HL-60/S4 treated with phorbol 12-myristate 13-acetate at 8.2 ng/mL for 4 days and 3 days (cell line): ENCODE measurements at regions not wholly inside any gene's neighbourhood (a gene's known extent, or its start where the extent isn't known, plus 50 kb on each side); places are given as distances from the start of the nearest gene placed in this dataset.

Experiments used
- in situ Hi-C: fragments of 300-500 bp; cut with MboI; formaldehyde crosslinking; loops from 2 replicates; pipeline ENCODE4 v1.15.0; 2022; ENCODE audit warnings: low sequenced_read_pairs

DNA sequence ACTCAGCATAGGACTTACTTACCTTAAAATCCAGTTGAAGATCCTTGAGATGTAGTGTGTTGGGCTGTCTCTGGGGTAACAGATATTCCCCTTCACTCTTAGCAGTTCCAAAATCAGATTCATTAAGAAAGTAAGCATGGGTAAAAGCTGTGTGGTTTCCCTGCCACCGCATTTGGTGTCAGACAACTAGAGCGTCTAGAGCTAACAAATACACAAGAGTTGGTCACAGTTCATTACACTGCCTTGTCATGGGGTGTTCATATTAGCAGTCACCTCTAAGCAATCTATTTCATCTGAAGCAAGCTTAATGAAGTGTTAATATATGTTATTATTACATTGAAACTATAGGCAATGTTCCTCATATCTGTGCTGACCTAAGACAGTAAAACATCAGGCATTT, 342.8 kb downstream of the PPARGC1A start:
- in situ Hi-C loops = no loop called here

DNA sequence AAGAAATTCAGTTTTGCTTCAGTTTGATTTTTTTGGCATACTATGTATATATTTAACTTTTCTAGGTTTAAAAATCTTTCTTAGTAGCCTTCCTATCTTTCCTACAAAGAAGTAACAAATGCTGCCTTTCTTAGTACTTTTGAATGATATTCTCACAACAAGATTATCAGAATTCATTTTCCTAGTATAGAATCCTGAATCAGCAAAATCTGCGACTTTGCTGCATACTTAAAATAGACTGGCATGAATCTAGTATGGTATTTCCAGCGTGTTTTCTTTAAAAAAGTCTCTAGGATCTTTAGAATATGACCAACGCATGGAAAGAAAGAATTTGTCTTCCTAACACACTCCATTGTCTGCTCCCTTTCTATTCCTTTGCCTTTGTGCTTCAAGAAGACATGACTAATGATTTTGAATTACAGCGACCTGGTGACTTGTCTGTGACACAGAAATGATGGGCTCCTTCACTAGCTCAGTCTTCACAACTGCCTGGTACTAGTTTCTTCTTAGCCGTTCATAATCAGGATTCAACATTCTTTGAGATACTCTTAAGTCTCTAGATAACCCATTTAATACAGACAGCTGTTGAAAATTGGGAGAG, 349.8 kb downstream of the PPARGC1A start:
- in situ Hi-C loops = no loop called here

DNA sequence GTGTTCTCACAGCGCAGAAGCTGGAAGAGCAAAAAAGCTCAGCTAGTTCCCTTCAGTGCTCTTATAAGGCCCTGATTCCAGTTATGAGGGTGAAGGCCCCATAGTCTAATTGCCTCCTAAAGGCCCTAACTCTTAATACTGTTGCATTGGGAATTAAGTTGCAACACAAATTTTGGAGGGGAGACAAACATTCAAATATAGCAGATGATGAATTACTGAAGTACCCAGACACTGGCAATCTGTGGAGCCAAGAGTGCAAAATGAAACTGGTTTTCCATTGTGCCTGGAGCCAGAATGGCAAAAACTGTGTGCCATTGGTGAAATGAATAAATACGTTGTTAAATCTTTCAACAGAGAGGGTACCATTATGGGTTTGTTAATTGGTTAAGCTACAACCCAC, 356.0 kb downstream of the PPARGC1A start:
- in situ Hi-C loops = no loop called here

DNA sequence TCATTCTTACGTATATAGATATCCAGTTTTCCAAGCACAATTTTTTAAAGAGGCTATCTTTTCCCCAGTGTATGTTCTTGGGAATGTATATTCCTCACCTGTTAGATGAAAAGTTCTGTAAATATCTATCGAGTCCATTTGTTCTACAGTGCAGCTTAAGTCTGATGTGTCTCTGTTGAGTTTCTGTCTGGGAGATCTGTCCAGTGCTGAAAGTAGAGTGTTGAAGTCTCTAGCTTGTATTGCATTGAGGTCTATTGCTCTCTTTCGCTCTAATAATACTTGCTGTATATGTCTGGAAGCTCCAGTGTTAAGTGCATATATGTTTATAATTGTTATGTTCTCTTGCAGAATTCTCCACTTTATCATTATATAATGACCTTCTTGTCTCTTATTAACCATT, 373.1 kb downstream of the PPARGC1A start:
- in situ Hi-C loops = no loop called here

DNA sequence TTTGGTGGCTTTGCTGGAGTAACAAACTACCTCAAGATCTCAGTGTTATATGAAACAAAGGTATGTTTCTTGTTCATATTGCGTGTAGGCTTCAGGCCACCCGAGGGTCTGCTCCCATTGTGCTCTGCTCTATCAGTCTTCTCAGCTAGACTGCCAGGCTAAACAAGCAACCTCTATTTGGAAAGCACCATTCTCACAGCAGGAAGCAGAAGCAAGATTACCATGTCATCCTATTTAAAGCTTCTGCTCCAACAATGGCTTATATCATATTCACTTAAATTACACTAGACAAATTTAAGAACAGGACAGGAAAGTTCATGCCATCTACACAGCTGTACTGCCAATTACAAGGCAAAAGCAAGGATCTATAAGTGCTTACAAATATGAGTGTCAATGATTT, 385.8 kb downstream of the PPARGC1A start:
- in situ Hi-C loops = no loop called here

DNA sequence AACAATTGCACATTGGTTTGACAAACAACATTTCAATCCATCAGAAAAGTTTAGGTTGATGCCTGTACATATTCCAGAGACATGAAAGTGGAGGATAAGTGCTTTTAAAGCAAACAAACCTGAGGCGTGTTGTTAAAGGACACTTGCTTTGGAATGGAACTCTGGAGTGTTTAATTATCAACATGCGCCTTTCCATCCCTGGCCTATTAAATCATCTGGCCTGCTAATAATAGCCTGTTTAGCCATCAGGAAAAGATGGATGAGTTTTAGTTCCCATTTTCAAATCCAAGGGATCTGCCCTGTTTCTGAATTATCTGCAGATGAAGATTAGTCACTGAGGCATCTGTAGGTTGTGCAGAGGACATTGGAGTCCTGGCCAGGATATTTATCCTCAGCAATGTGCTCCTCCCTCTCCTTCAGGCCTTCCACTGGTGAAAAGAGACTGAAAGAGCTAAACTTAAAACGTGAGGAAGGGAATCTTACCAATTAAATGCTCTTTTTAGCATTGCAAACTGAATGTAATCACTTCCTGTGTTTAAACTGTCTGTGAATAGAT, 388.9 kb downstream of the PPARGC1A start:
- in situ Hi-C loops = no loop called here

DNA sequence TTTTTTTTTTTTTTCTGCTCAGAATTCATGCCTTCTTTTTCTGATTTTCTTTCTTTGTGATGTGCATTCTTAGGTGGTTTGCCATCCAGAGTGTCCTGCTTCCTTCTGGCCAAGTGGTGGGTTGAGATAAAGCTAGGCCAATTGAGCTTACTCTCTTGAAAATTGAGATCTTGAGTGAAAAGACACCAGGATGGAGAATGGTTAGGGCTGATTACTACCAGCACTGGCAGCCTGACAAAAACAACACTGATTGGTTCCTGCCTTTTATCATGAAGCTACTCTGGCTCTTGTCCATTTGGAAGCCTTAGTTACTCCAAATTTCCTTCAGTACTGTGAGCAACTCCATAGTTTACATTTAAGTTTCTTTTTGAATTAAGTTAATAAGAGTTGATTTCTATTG, 404.0 kb downstream of the PPARGC1A start:
- in situ Hi-C loops = no loop called here

DNA sequence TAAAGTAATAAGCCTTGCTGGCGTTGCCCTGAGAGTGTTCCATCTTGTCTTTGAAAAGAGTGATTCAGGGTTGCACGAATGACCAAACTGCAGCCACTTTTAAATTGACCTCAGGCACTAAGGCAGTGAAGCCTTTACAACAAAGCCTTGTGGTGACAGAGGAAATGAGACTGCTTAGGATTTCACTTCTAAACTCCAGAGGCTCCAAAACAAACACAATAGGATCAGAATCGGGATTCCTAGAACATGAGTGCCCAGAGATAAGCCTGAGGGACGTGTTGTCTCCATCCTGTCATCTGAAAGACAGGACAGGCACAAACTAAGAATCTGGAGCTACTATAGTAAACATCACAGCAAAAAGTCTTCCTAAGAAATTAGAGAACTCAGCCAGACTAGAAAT, 405.2 kb downstream of the PPARGC1A start:
- in situ Hi-C loops = no loop called here

DNA sequence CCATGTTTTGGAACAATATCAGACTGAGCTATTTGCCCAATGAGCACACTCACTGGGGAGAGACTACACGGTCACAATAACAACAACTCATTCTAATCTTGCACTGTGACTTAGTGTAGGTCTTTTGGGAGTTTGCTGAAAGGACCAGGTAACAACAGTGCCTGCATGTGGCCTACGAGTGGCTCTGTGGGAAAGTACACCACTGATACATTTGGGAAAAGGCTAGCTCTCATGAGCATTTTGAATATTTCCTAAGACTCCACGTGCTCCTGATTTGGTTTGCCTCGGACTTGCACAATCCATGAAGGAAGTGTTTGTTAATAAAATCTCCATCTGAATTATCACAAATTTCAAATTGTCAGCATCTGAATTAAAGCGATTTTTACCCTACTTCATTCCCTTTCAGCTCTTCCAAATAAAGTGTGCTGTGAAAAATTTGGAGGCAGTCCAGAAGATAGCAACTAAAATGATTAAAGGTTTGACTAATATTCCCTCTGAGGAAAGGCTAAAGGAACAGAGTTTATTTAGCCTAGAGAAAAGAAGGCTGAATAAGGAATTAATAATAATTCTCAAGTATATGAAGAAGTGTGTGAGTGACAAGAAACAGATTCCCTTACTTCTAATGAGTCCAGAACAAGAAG, 406.4 kb downstream of the PPARGC1A start:
- in situ Hi-C loops = no loop called here

DNA sequence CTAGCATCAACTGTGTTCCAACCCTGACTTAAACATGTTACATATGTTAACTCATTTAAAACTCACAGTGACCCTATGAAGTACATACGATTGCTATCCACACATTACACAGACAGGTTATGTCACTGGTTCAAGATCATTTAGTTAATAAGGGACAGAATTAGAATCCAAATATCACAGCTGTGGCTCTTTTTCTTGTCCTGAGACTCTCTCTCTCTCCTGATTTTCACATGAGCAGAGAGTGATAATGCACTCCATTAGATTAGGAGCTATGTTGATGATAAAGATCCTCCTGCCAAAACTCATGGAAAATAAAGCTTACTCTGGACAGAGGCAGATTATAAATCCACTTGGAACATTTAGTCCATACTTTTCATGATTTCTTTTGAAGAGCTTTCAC, 408.3 kb downstream of the PPARGC1A start:
- in situ Hi-C loops = no loop called here

DNA sequence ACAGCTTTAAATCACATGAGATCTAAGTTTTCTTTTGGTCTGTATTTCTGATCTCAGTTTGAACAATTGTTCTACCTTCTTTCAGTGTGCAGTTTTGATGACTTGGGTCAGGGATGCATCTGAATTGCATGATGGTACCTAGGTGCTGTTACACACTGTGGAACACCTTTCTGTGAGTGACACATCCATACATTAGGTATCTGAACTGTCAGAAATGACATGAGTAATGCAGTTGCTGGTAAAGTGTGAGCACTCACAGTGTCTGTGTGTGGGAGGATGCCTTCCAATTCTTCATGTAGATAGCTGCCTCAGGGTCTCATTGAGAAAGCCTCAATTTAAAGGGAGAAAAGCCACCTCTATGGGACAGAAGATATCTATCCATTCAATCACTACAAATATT, 411.9 kb downstream of the PPARGC1A start:
- in situ Hi-C loops = no loop called here

DNA sequence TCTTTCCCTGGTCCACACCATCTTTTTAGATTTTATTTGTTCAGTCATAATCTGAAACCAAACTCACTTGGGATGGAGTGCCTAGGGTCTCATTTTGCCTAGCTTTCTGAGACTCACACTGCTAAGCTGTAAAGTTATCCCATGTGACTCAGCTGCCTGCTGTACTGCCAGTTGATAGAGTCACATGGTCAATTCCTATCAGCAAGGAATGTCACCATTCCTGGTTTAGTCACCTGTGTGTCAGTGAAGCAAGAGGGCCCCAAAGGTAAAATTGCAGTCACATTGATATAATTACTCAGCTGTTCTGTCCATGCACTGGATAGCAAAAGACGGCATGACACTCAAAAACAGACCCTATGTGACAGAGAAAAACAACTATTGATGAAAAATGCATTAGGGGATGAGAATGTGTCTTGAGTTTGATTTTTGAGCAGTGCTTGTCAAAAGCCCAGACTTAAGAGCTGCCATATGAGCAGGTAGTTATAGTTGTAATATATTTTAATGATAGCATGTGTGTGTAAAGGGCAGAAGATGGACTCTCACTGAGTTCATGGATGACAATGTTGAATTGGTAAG, 413.2 kb downstream of the PPARGC1A start:
- in situ Hi-C loops = no loop called here

DNA sequence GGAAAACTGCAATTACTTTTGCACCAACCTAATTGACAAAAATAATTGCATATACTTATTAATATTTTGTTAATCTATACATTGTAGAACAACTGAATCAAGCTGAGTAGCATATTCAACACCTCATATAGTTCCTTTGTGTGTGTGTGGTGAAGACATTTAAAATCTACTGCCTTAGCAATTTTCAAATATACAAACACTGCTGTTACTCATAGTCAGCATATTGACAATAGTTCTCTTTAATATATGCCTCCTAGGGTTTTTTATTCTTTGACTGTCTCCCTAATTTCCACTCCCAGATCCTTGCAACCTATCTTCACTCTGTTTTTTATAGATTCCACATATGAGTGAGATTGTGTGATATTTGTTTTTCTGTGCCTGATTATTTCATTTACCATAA, 426.8 kb downstream of the PPARGC1A start:
- in situ Hi-C loops = no loop called here

DNA sequence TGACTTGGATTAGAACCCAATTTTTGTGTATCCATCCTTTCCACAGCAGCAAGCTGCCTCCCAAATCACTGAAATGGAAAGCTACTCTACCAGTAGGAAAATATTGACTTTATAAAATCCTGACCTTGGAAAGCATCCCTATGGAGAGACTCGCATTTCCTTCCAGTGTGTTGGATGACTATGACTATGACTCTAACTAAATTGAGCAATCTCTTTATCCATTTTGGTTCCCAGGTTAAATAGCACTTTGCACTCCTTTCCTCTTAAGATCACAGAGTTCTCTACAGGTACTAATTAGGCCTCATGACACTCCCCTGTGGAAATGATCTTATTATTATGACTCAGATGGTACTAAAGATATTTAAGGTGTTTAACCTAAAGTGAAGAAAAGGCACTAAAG, 431.8 kb downstream of the PPARGC1A start:
- in situ Hi-C loops = no loop called here

DNA sequence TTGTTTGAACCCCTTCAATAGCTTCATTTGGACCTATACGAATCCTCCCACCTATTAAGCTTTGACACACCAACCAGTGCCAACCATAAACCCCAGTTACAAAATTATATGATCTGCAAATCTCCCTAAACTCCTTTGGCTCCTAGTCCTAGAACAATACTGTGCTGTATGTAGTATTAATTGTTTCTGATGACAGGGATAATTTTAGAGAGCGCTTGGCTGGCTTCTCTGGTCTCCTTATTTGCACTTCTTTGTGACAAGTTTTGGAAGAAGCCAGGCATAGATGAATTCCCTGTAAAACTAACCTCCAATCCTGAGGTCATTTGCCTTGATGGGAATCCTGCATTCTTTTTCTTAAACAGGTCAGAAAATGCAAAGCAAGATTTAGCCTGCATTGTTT, 433.0 kb downstream of the PPARGC1A start:
- in situ Hi-C loops = no loop called here

DNA sequence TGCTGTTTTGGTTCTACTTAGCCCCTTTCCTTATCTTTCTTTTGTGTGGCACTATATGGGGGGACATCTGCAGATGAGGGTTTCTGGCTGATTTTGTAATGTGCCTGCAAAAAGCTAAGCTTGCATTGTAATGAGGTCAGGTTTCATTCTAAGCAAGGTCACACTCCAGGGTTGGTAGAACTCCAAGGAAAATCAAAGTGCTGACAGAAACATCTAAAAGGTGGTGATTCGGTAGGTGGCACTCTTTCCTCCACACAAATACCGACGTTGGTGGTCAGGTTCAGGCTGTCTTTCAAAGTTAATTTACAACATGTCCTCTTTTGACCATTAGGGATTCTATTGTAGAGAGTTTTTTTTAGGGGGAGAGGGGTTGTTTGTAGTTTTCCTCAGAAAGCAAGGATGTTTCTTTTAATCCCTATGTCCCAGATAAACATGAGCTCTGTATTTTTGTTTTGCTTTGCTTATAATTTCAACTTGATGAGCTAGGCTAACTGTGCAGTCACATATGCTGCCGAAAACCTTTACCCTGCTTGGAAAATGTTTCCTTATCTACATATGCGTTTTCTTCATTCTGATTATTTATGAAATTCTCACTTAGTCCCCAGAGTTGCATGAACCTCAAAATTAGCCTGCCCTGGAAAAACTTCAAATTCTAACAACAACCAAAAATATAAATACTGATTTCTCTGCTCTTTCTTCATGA, 434.2 kb downstream of the PPARGC1A start:
- in situ Hi-C loops = no loop called here

DNA sequence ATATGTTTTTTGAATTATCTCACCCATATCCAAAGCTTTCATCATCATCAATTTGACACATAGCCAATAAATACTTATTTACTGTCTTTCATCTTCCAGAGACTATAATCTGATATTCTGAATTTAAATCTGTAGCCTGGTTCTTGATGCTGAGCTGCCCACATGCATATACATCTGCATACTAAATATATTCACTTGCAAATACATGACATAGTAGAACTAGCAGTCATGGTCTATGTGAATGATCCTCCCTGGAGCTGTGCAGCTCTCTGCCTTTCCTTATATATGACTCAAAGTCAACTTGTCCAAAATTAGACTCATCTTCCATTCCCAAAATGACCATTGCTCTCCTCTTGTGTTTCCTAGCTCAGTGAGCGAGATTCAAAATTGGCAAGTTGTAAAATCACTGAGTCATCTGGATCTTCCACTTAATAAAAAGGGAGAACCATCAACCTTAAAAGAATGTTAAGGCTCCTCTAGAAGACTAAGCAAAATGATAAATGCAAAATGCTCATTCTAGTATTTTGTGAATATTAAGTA, 448.2 kb downstream of the PPARGC1A start:
- in situ Hi-C loops = no loop called here

DNA sequence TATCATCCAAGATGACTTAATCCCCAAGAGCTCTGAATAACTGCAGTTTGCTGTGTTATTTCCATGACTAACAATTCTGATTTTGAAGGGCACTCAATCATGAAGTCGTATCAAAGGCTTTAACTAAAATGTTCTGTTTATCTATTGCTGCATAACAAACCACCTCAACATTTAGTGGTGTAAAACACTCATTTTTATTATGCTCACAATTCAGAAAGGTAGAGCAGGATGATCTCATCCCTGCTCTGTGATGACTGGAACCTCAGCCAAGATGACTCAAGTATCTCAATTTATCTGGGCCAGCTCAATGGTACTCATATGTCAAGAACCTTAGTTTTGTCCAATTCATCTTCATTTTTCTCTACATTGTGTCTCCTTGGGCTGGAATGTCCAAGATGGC, 451.1 kb downstream of the PPARGC1A start:
- in situ Hi-C loops = no loop called here

DNA sequence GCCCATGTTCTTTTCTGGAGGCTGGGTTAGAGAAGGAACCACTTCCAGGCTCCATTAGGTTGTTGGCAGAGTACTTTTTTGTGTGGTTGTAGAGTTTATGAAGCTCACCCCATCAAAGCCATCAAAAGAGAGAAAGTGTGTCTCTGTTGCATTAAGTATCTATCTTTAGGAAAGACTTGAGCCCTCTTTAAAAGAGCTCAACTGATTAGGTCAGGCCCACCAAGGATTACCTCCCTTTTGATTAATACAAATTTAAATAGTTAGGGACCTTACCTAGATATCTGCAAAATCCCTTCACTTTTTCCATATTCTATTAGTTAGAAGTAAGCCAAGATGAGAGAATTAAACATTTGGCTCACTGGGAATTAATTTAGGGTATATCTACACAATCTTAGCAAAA, 460.4 kb downstream of the PPARGC1A start:
- in situ Hi-C loops = no loop called here

DNA sequence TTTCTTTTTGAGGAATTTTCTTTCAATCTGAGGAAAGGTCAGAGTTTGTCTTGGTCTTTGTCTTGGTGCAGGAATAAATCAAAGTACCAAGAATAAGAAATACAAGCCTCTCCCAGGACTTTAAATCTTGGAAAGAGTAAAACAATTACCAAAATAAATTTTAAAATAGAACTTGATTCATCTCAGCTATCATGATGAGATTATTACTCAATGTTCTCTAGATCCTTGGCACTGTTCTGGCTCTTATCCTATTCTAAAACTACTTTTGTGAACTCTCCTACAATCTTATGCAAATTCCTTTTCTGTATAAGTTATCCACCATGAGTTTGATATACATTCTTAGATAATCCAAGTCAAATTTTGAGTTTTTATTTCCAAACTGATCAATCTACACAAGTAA, 464.3 kb downstream of the PPARGC1A start:
- in situ Hi-C loops = no loop called here

DNA sequence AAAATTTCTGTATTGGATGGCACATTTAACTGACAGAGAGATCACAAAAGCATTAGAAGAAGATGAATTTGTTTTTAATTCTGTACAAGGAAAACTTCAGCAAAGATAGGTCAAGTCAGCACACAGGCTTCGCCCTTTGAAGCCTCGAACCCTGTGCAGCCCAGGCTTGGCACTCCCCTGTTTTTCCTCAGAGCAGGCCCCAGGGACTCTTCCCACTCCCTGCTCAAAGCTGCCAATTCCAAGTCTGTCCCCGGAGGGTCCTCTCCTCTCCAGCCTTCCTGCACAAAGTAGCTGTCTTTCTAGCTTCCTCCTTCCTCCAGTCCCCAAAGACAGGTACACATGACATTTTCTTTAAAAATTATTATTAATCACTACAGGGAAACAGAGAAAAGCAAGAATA, 466.3 kb downstream of the PPARGC1A start:
- in situ Hi-C loops = no loop called here

DNA sequence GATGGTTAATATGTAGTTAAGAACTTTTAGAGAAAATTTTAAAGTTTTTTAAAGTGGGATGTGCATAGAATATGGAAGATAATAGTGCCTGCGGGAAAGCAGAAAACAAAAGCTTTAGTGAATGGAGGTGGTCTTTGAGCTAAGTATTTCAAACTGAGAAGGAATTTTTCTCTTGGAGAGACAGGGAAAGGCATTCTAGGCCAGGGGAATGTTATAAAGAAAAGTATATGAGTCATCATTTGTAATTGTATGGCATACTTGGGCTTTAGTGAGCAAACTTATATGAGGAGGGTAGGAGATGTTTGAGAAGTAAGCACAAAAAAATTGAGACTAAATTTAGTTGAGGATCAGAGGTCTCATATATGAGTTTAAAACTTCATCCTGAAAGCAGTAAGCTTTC, 467.0 kb downstream of the PPARGC1A start:
- in situ Hi-C loops = no loop called here
